ENCODE measurements at regions not wholly inside any gene's neighbourhood (a gene's known extent, or its start where the extent isn't known, plus 50 kb on each side); places are given as distances from the start of the nearest gene placed in this dataset.

DNA sequence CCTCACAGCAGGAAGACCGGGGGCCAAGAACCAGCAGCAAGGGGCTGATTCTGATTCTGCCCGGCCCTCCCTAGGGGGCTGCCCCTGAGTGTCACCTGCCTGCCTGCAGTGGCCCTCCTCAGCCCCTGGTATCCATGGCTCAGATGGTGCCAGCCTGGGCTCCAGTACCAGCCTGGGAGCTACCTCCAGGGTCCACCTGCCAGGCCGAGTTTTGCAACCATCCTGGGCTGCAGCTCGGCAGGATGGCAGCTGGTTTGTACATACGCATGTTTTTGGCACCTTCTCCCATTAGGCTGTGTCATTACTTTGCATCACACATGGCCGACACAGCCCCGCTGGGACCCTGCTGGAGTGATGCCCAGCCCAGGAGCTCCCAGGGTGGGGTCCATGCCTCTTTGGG is 93.3 kb upstream of the WNT4 start:
- no peak for TF ChIP-seq EZH2 (IDR thresholded peaks at IDR 0.05; ENCODE audit: borderline replicate concordance, insufficient read depth, low read depth, low read length, poor library complexity, severe bottlenecking)
- intact Hi-C loops (cut with micrococcal nuclease) = no loop called here
- Histone ChIP-seq H3K27me3 (replicated peaks in 1 of 4; ENCODE audit: control extremely low read depth in 1 of 4, control insufficient read depth in 3 of 4, insufficient read depth in 4 of 4, low read length in 3 of 4) (peaks cover 0 to 7% (median 2%) of the 10 kb centered on the region in 4 experiments), H3K36me3 (replicated peaks in 1 of 2; ENCODE audit: control extremely low read depth in 1 of 2, control insufficient read depth in 1 of 2, extremely low read depth in 1 of 2, insufficient read depth in 2 of 2, low read length in 1 of 2) (no peaks in the 10 kb centered on the region), H2AFZ (ENCODE audit: insufficient read depth, low read depth, low read length, poor library complexity, severe bottlenecking) (no peak overlapping the region), H3K4me3 (ENCODE audit: control extremely low read depth in 1 of 5, extremely low read depth in 1 of 5, insufficient read depth in 1 of 5, low read depth in 2 of 5, low read length in 4 of 5) (no peak overlapping the region), H3K9me3 (ENCODE audit: control extremely low read depth in 1 of 3, control insufficient read depth in 2 of 3, insufficient read depth in 1 of 3, low read length in 2 of 3) (peaks cover 0 to 4% (median 0%) of the 10 kb centered on the region in 3 donors), H3K4me2 (replicated peaks; ENCODE audit: low read depth, low read length, poor library complexity, severe bottlenecking) (no peak overlapping the region), H3K27ac (ENCODE audit: low read length in 2 of 2) (no peak overlapping the region), H3K79me2 (ENCODE audit: control insufficient read depth, insufficient read depth, low read length) (no peaks in the 10 kb centered on the region), H3K4me1 (ENCODE audit: control insufficient read depth in 2 of 2, insufficient read depth in 2 of 2, low read length in 2 of 2) (no peaks in the 10 kb centered on the region), H4K20me1 (ENCODE audit: control insufficient read depth, insufficient read depth, low read length, poor library complexity, severe bottlenecking) (no peaks in the 10 kb centered on the region), H3K9ac (ENCODE audit: low read length) (no peak overlapping the region)
- no peak for ATAC-seq (ENCODE audit: low read depth)
- DNase-seq = no peak
- H3K4me1 Mint-ChIP-seq = no peaks in the 10 kb centered on the region
- no peaks in the 10 kb centered on the region for H3K9me3 Mint-ChIP-seq (ENCODE audit: insufficient read depth)
- CTCF ChIA-PET = no interaction called here
- H3K27me3 Mint-ChIP-seq = peaks cover 28% of the 10 kb centered on the region
- POLR2A ChIA-PET = no interaction called here
- 73% methylated on average over 7 of the region's 7 CpGs for whole genome bisulfite sequencing (ENCODE audit: insufficient coverage)
- H3K4me3 Mint-ChIP-seq = no peak overlapping the region
- no peak overlapping the region for H3K27ac Mint-ChIP-seq

DNA sequence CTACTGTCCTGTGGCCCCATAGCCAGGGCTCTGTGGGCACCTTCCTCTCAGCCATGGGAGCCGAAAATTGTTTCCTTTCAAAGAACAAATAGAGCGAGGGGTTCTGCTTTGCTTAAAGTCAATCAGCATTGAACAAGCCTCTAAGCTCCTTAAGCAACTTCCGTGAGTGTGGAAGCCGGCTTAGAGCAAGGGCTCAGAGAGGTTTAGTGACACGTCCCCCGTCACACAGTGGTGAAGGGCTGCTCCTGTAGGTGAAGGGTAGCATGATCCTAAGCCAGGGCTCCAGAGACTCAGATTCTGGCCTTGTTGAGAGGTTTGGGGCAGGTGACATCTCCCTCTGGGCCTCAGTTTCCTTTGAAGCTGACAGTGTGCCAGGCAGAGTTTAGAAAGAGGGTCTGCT is 94.0 kb upstream of the WNT4 start:
- 94% methylated on average over 6 of the region's 6 CpGs for WGBS (ENCODE audit: insufficient coverage)
- H3K27me3 ChIP-seq (replicated peaks in 1 of 4; ENCODE audit: control extremely low read depth in 1 of 4, control insufficient read depth in 3 of 4, insufficient read depth in 4 of 4, low read length in 3 of 4) = peaks cover 0 to 7% (median 2%) of the 10 kb centered on the region in 4 experiments
- no peak for ATAC-seq (ENCODE audit: low read depth)
- DNase-seq = no peak
- Mint-ChIP-seq H3K4me3 (no peak overlapping the region), H3K4me1 (no peaks in the 10 kb centered on the region), H3K27ac (no peak overlapping the region), H3K27me3 (peaks cover 31% of the 10 kb centered on the region), H3K9me3 (ENCODE audit: insufficient read depth) (no peaks in the 10 kb centered on the region)
- H3K9ac ChIP-seq (ENCODE audit: low read length) = no peak overlapping the region
- H3K36me3 ChIP-seq (replicated peaks in 1 of 2; ENCODE audit: control extremely low read depth in 1 of 2, control insufficient read depth in 1 of 2, extremely low read depth in 1 of 2, insufficient read depth in 2 of 2, low read length in 1 of 2) = no peaks in the 10 kb centered on the region
- intact Hi-C loops (cut with micrococcal nuclease) = no loop called here
- H2AFZ ChIP-seq (ENCODE audit: insufficient read depth, low read depth, low read length, poor library complexity, severe bottlenecking) = no peak overlapping the region
- POLR2A ChIA-PET = no interaction called here
- H3K79me2 ChIP-seq (ENCODE audit: control insufficient read depth, insufficient read depth, low read length) = no peaks in the 10 kb centered on the region
- H3K4me2 ChIP-seq (replicated peaks; ENCODE audit: low read depth, low read length, poor library complexity, severe bottlenecking) = no peak overlapping the region
- H3K4me1 ChIP-seq (ENCODE audit: control insufficient read depth in 2 of 2, insufficient read depth in 2 of 2, low read length in 2 of 2) = no peaks in the 10 kb centered on the region
- TF ChIP-seq, protein P1, sequence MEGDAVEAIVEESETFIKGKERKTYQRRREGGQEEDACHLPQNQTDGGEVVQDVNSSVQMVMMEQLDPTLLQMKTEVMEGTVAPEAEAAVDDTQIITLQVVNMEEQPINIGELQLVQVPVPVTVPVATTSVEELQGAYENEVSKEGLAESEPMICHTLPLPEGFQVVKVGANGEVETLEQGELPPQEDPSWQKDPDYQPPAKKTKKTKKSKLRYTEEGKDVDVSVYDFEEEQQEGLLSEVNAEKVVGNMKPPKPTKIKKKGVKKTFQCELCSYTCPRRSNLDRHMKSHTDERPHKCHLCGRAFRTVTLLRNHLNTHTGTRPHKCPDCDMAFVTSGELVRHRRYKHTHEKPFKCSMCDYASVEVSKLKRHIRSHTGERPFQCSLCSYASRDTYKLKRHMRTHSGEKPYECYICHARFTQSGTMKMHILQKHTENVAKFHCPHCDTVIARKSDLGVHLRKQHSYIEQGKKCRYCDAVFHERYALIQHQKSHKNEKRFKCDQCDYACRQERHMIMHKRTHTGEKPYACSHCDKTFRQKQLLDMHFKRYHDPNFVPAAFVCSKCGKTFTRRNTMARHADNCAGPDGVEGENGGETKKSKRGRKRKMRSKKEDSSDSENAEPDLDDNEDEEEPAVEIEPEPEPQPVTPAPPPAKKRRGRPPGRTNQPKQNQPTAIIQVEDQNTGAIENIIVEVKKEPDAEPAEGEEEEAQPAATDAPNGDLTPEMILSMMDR (IDR thresholded peaks at IDR 0.05) = no peak
- no peak for TF ChIP-seq EZH2 (IDR thresholded peaks at IDR 0.05; ENCODE audit: borderline replicate concordance, insufficient read depth, low read depth, low read length, poor library complexity, severe bottlenecking)
- H4K20me1 ChIP-seq (ENCODE audit: control insufficient read depth, insufficient read depth, low read length, poor library complexity, severe bottlenecking) = no peaks in the 10 kb centered on the region
- H3K27ac ChIP-seq (ENCODE audit: low read length in 2 of 2) = no peak overlapping the region
- CTCF ChIA-PET = no interaction called here
- H3K9me3 ChIP-seq (ENCODE audit: control extremely low read depth in 1 of 3, control insufficient read depth in 2 of 3, insufficient read depth in 1 of 3, low read length in 2 of 3) = peaks cover 0 to 4% (median 0%) of the 10 kb centered on the region in 3 donors
- H3K4me3 ChIP-seq (ENCODE audit: control extremely low read depth in 1 of 5, extremely low read depth in 1 of 5, insufficient read depth in 1 of 5, low read depth in 2 of 5, low read length in 4 of 5) = no peak overlapping the region
